Liver (tissue), 8 donors: ENCODE measurements at regions not wholly inside any gene's neighbourhood (a gene's known extent, or its start where the extent isn't known, plus 50 kb on each side); places are given as distances from the start of the nearest gene placed in this dataset.

ENCODE experiments used
- DNase-seq: peaks from one replicate; pipeline ENCODE4 v3.0.0-alpha.2; 2017; ENCODE audit warnings: low spot score
- H3K27ac ChIP-seq, 2 donors: one replicate each; pipeline ENCODE4 v1.7.0; 2013; ENCODE audit warnings: inconsistent platforms in 2 of 2, low read length in 2 of 2, control low read depth in 1 of 2, low read depth in 1 of 2, mild to moderate bottlenecking in 1 of 2
- H3K27me3 ChIP-seq, 4 donors: one replicate each; pipeline versions ENCODE4 v1.6.1 to v1.7.0; 2013; ENCODE audit warnings: low read length in 3 of 4, inconsistent platforms in 1 of 4, mild to moderate bottlenecking in 1 of 4, moderate library complexity in 1 of 4; ENCODE audit not compliant: control insufficient read depth in 4 of 4, insufficient read depth in 4 of 4
- H3K36me3 ChIP-seq, 4 donors: one replicate each; pipeline versions ENCODE4 v1.6.1 to v1.7.0; 2013; ENCODE audit warnings: low read length in 3 of 4, mild to moderate bottlenecking in 3 of 4, low read depth in 1 of 4, moderate library complexity in 1 of 4; ENCODE audit not compliant: control insufficient read depth in 4 of 4, insufficient read depth in 3 of 4
- H3K4me1 ChIP-seq, 4 donors: one replicate each; pipeline versions ENCODE4 v1.6.1 to v1.7.0; 2013; ENCODE audit warnings: low read length in 3 of 4, mild to moderate bottlenecking in 3 of 4, moderate library complexity in 1 of 4; ENCODE audit not compliant: control insufficient read depth in 4 of 4, insufficient read depth in 4 of 4
- H3K4me3 ChIP-seq, 3 donors: one replicate each; pipeline versions ENCODE4 v1.6.1 to v1.7.0; 2013; ENCODE audit warnings: low read length in 3 of 3, control low read depth in 1 of 3, low read depth in 1 of 3, mild to moderate bottlenecking in 1 of 3
- H3K9ac ChIP-seq, 2 donors: one replicate each; pipeline ENCODE4 v1.7.0; 2013; ENCODE audit warnings: low read length in 2 of 2, mild to moderate bottlenecking in 2 of 2, moderate library complexity in 2 of 2, control low read depth in 1 of 2, low read depth in 1 of 2
- H3K9me3 ChIP-seq, 4 donors: one replicate each; pipeline versions ENCODE4 v1.6.1 to v1.7.0; 2013; ENCODE audit warnings: low read length in 3 of 4; ENCODE audit not compliant: control insufficient read depth in 4 of 4
- ATF3 ChIP-seq: IDR thresholded peaks from 2 replicates; pipeline ENCODE4 v1.6.1; 2016; ENCODE audit warnings: antibody characterized with exemption
- CTCF ChIP-seq: fragments of 150-350 bp; IDR thresholded peaks from 2 replicates; pipeline ENCODE4 v1.5.1; 2017; ENCODE audit warnings: improper control_type of control experiment, low read depth, low read length; ENCODE audit not compliant: missing input control
- EGR1 ChIP-seq, 2 donors: IDR thresholded peaks; 2 replicates each; pipeline ENCODE4 v1.6.1; 2016 to 2018; ENCODE audit warnings: antibody characterized with exemption in 2 of 2, low read depth in 2 of 2
- FOXA2 ChIP-seq: IDR thresholded peaks from 2 replicates; pipeline ENCODE4 v1.6.1; 2016; ENCODE audit warnings: antibody characterized with exemption
- GABPA ChIP-seq, 2 donors: IDR thresholded peaks in 1 of 2; conservative IDR thresholded peaks in 1 of 2; 2 replicates each; pipeline ENCODE4 v1.6.1; 2016; ENCODE audit warnings: antibody characterized with exemption in 2 of 2, mild to moderate bottlenecking in 1 of 2, moderate library complexity in 1 of 2
- HNF4G ChIP-seq: IDR thresholded peaks from 2 replicates; pipeline ENCODE4 v1.6.1; 2016; ENCODE audit warnings: antibody characterized with exemption
- JUND ChIP-seq, 2 donors: IDR thresholded peaks; 2 replicates each; pipeline ENCODE4 v1.6.1; 2016; ENCODE audit warnings: antibody characterized with exemption in 2 of 2
- MAX ChIP-seq: IDR thresholded peaks from 2 replicates; pipeline ENCODE4 v1.6.1; 2016; ENCODE audit warnings: antibody characterized with exemption
- NR2F2 ChIP-seq: IDR thresholded peaks from 2 replicates; pipeline ENCODE4 v1.6.1; 2016; ENCODE audit warnings: antibody characterized with exemption
- RAD21 ChIP-seq, 2 donors: IDR thresholded peaks; 2 replicates each; pipeline ENCODE4 v1.6.1; 2016; ENCODE audit warnings: antibody characterized with exemption in 2 of 2, mild to moderate bottlenecking in 2 of 2
- REST ChIP-seq: IDR thresholded peaks from 2 replicates; pipeline ENCODE4 v1.6.1; 2016; ENCODE audit warnings: antibody characterized with exemption, mild to moderate bottlenecking
- RXRA ChIP-seq, 2 donors: IDR thresholded peaks; 2 replicates each; pipeline ENCODE4 v1.6.1; 2017 to 2018; ENCODE audit warnings: antibody characterized with exemption in 2 of 2, mild to moderate bottlenecking in 1 of 2
- SP1 ChIP-seq: IDR thresholded peaks from 2 replicates; pipeline ENCODE4 v1.6.1; 2018; ENCODE audit warnings: antibody characterized with exemption, mild to moderate bottlenecking
- TAF1 ChIP-seq: conservative IDR thresholded peaks from 2 replicates; pipeline ENCODE4 v1.6.1; 2016; ENCODE audit warnings: antibody characterized with exemption, mild to moderate bottlenecking
- YY1 ChIP-seq: IDR thresholded peaks from 2 replicates; pipeline ENCODE4 v1.6.1; 2016; ENCODE audit warnings: antibody characterized with exemption, mild to moderate bottlenecking
- ZBTB33 ChIP-seq: IDR thresholded peaks from 2 replicates; pipeline ENCODE4 v1.6.1; 2016; ENCODE audit warnings: antibody characterized with exemption
- WGBS: extraction: QIAGEN DNeasy Blood & Tissue Kit; methylation state at CpG from one replicate; pipeline ENCODE4 v1.1.7; 2013; 5-methylcytosine and 5-hydroxymethylcytosine counted together
- donor health status: healthy.
- donor health status: healthy.
- donor health status: healthy.
- donor health status: healthy.
- donor health status: healthy.

GRCh38 chr11:127875131-127875530 is 712.2 kb downstream of the ETS1 start (continued):
- TF ChIP-seq ATF3 (no peak), FOXA2 (no peak), SP1 (no peak)

GRCh38 chr11:127873478-127873877 is 713.9 kb downstream of the ETS1 start:
- no peak overlapping the region for H3K4me3 ChIP-seq
- DNase-seq: no peak
- no peak overlapping the region for H3K9ac ChIP-seq
- no peaks in the 10 kb centered on the region for H3K4me1 ChIP-seq
- no peak overlapping the region for H3K27ac ChIP-seq
- H3K27me3 ChIP-seq: no peaks in the 10 kb centered on the region
- no peaks in the 10 kb centered on the region for H3K9me3 ChIP-seq
- no peak for TF ChIP-seq YY1
- no peak for TF ChIP-seq RXRA (IDR thresholded peaks at IDR 0.05)
- TF ChIP-seq ZBTB33: no peak
- TF ChIP-seq RAD21 (IDR thresholded peaks at IDR 0.05): no peak
- TF ChIP-seq GABPA (IDR thresholded peaks at IDR 0.05 in 1 of 2, conservative IDR thresholded peaks at IDR 0.05 in 1 of 2): no peak
- TF ChIP-seq TAF1: no peak
- no peak for TF ChIP-seq MAX
- no peak for TF ChIP-seq JUND (IDR thresholded peaks at IDR 0.05)
- no peak for TF ChIP-seq NR2F2
- no peak for TF ChIP-seq EGR1 (IDR thresholded peaks at IDR 0.05; ENCODE audit: low read depth in 2 of 2)
- TF ChIP-seq HNF4G: no peak
- H3K36me3 ChIP-seq: no peaks in the 10 kb centered on the region

GRCh38 chr11:127866109-127866508 is 721.2 kb downstream of the ETS1 start:
- Histone ChIP-seq H3K9ac (no peak overlapping the region), H3K4me3 (no peak overlapping the region), H3K27ac (no peak overlapping the region), H3K27me3 (no peaks in the 10 kb centered on the region), H3K9me3 (no peaks in the 10 kb centered on the region), H3K4me1 (no peaks in the 10 kb centered on the region), H3K36me3 (no peaks in the 10 kb centered on the region)
- no peak for TF ChIP-seq MAX
- no peak for TF ChIP-seq RAD21 (IDR thresholded peaks at IDR 0.05)
- no peak for TF ChIP-seq REST
- no peak for TF ChIP-seq SP1
- TF ChIP-seq YY1: no peak
- TF ChIP-seq CTCF: no peak
- TF ChIP-seq TAF1: no peak
- no peak for TF ChIP-seq JUND (IDR thresholded peaks at IDR 0.05)
- DNase-seq: no peak
- WGBS: 84% methylated on average over 1 of the region's 1 CpG
